ENCODE measurements at regions not wholly inside any gene's neighbourhood (a gene's known extent, or its start where the extent isn't known, plus 50 kb on each side); places are given as distances from the start of the nearest gene placed in this dataset.

DNA sequence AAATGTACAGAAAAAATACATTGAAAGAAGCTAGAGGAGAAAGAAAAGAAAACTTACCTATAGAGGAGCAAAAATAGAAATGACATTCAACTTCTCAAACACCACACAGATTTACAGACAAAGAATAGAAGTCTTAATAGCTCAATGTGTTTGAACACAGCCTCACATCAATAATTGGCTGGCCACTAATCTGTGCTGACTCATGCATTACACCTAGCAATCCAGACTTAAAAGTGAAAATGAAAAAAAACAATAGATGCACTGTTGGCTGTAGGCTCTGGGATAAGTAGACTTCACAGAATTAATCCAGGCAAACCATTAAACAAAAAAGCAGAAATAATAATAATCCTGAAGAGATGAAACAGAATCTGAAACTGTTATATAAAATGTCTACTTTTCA, 961.3 kb upstream of the CELF4 start:
- no peak for FAIRE-seq

More for the DNA sequence above, 961.3 kb upstream of the CELF4 start:
- ChIA-PET CTCF (ENCODE audit: partially characterized antibody) (no interaction called here), POLR2A (ENCODE audit: partially characterized antibody) (no interaction called here)
- H3K9ac ChIP-seq (replicated peaks in 1 of 4; ENCODE audit: extremely low read depth in 1 of 4, low read depth in 3 of 4, low read length in 3 of 4) = no peak overlapping the region
- no peak overlapping the region for H2BK15ac ChIP-seq (ENCODE audit: low read length)
- no peak for DNase-seq (ENCODE audit: low read depth in 1 of 2, low spot score in 2 of 2)
- no peak overlapping the region for H3K27ac ChIP-seq (ENCODE audit: low read depth, low read length)
- no peak overlapping the region for H4K8ac ChIP-seq (ENCODE audit: extremely low read depth, insufficient read depth, low read length)
- no peaks in the 10 kb centered on the region for H3K79me1 ChIP-seq (ENCODE audit: low read depth, low read length)
- no peak overlapping the region for H4K91ac ChIP-seq (replicated peaks; ENCODE audit: insufficient read length, low read length)
- H3K36me3 ChIP-seq (ENCODE audit: control insufficient read depth in 2 of 4, insufficient read depth in 4 of 4, low read length in 3 of 4) = no peaks in the 10 kb centered on the region
- no peak overlapping the region for H2BK20ac ChIP-seq (ENCODE audit: low read length)
- no peak overlapping the region for H3K56ac ChIP-seq (replicated peaks; ENCODE audit: insufficient read length, low read depth, low read length)
- H2BK120ac ChIP-seq (replicated peaks; ENCODE audit: low read depth, low read length) = no peak overlapping the region
- H3K23ac ChIP-seq (ENCODE audit: insufficient read length) = no peak overlapping the region
- H3K9me3 ChIP-seq (ENCODE audit: insufficient read depth in 2 of 2, low read depth in 1 of 2, low read length in 1 of 2) = no peaks in the 10 kb centered on the region
- no peak overlapping the region for H3K4ac ChIP-seq (replicated peaks; ENCODE audit: insufficient read length, low read depth, low read length)
- no peaks in the 10 kb centered on the region for H3K79me2 ChIP-seq (ENCODE audit: control insufficient read depth in 1 of 2, insufficient read depth in 2 of 2, low read length in 2 of 2)
- H3K4me2 ChIP-seq (ENCODE audit: insufficient read depth in 1 of 2, low read depth in 2 of 2, low read length in 2 of 2) = no peak overlapping the region
- no peaks in the 10 kb centered on the region for H3K4me1 ChIP-seq (replicated peaks in 1 of 4; ENCODE audit: control insufficient read depth in 3 of 4, insufficient read depth in 4 of 4, low read length in 3 of 4)
- no peak overlapping the region for H2BK12ac ChIP-seq (ENCODE audit: low read depth, low read length)
- no peak overlapping the region for H2AFZ ChIP-seq (ENCODE audit: low read length)
- no peak overlapping the region for H3K14ac ChIP-seq (ENCODE audit: insufficient read length)
- no peaks in the 10 kb centered on the region for H3K23me2 ChIP-seq (ENCODE audit: low read depth, low read length)
- TF ChIP-seq SP1 (IDR thresholded peaks at IDR 0.05; ENCODE audit: low read depth, low read length) (no peak), PHF8 (conservative IDR thresholded peaks at IDR 0.05; ENCODE audit: low read depth, low read length) (no peak), CBX8 (IDR thresholded peaks at IDR 0.05; ENCODE audit: borderline replicate concordance, low read depth, low read length) (no peak), YY1 (IDR thresholded peaks at IDR 0.05; ENCODE audit: low read depth, low read length) (no peak), BACH1 (IDR thresholded peaks at IDR 0.05; ENCODE audit: low read length) (no peak), TAF1 (IDR thresholded peaks at IDR 0.05; ENCODE audit: low read depth, low read length) (no peak), FOSL1 (IDR thresholded peaks at IDR 0.05; ENCODE audit: insufficient read depth, low read depth, low read length) (no peak), TEAD4 (IDR thresholded peaks at IDR 0.05; ENCODE audit: low read depth, low read length) (no peak), CHD2 (IDR thresholded peaks at IDR 0.05; ENCODE audit: low read length) (no peak), ASH2L (IDR thresholded peaks at IDR 0.05; ENCODE audit: low read length) (no peak), NANOG (IDR thresholded peaks at IDR 0.05; ENCODE audit: insufficient read depth, low read depth, low read length, poor library complexity, severe bottlenecking) (no peak), HDAC2 (IDR thresholded peaks at IDR 0.05; ENCODE audit: borderline replicate concordance in 1 of 2, low read depth in 2 of 2, low read length in 2 of 2) (no peak), SAP30 (IDR thresholded peaks at IDR 0.05; ENCODE audit: insufficient read depth, insufficient replicate concordance, low read length) (no peak), NRF1 (IDR thresholded peaks at IDR 0.05; ENCODE audit: low read depth, low read length) (no peak)
- TF ChIP-seq, protein P1, sequence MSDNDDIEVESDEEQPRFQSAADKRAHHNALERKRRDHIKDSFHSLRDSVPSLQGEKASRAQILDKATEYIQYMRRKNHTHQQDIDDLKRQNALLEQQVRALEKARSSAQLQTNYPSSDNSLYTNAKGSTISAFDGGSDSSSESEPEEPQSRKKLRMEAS (IDR thresholded peaks at IDR 0.05) = no peak
- H2AK5ac ChIP-seq (ENCODE audit: low read depth, low read length) = no peak overlapping the region
- H2BK5ac ChIP-seq (ENCODE audit: low read depth, low read length) = no peak overlapping the region
- no peaks in the 10 kb centered on the region for H4K20me1 ChIP-seq (replicated peaks in 1 of 2; ENCODE audit: control insufficient read depth in 1 of 2, insufficient read depth in 2 of 2, low read length in 2 of 2)
- H3K18ac ChIP-seq (ENCODE audit: extremely low read depth, low read length) = no peak overlapping the region
- H3K27me3 ChIP-seq (replicated peaks in 1 of 4; ENCODE audit: control insufficient read depth in 3 of 4, extremely low read depth in 1 of 4, insufficient read depth in 3 of 4, low read length in 3 of 4) = no peaks in the 10 kb centered on the region
- no peak overlapping the region for H4K5ac ChIP-seq (ENCODE audit: insufficient read length, low read depth, low read length)
- H3K4me3 ChIP-seq (ENCODE audit: extremely low read depth in 1 of 4, insufficient read depth in 2 of 4, low read depth in 3 of 4, low read length in 4 of 4) = no peak overlapping the region

Measured in H1 (cell line).